ENCODE measurements at regions not wholly inside any gene's neighbourhood (a gene's known extent, or its start where the extent isn't known, plus 50 kb on each side); places are given as distances from the start of the nearest gene placed in this dataset.

GRCh38 chr1:239719642-239720258 is 333.4 kb downstream of the CHRM3 start:
- WGBS, 3 donors = 87 to 88% (median 87%) methylated on average over 11 of the region's 11 CpGs
- H3K27ac ChIP-seq = no peak overlapping the region
- TF ChIP-seq EP300 (IDR thresholded peaks at IDR 0.05) = no peak
- TF ChIP-seq CTCF (IDR thresholded peaks at IDR 0.05) = no peak
- no peak for TF ChIP-seq POLR2A (IDR thresholded peaks at IDR 0.05)
- no peaks in the 10 kb centered on the region for H3K27me3 ChIP-seq
- H3K9me3 ChIP-seq = no peaks in the 10 kb centered on the region
- intact Hi-C loops (cut with DNase I) = no loop called here
- no peak overlapping the region for H3K4me3 ChIP-seq
- DNase-seq = no peak
- H3K4me1 ChIP-seq (ENCODE audit: insufficient read depth) = no peaks in the 10 kb centered on the region
- H3K36me3 ChIP-seq = no peaks in the 10 kb centered on the region

DNA sequence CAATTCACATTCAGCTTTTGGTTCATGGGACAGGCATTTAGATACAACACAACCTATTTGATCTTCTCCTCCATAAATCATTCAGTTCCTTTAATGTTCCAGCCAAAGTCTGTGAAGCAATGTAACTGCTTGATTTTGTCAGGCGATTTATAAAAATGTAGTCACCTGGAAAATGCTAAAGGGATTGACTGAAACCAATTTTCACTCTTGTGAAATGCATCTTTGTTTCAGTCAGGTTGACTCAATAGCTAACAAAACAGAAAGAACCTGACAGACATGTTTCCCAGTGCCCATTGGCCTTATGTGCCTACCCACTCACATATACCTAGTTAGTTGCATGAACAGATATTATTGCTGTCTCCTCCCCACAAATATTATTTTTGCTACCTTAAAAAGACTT is 335.7 kb downstream of the CHRM3 start:
- 91 to 99% (median 98%) methylated on average over 1 of the region's 1 CpG for WGBS, 3 donors
- H3K4me1 ChIP-seq (ENCODE audit: insufficient read depth) = no peaks in the 10 kb centered on the region

DNA sequence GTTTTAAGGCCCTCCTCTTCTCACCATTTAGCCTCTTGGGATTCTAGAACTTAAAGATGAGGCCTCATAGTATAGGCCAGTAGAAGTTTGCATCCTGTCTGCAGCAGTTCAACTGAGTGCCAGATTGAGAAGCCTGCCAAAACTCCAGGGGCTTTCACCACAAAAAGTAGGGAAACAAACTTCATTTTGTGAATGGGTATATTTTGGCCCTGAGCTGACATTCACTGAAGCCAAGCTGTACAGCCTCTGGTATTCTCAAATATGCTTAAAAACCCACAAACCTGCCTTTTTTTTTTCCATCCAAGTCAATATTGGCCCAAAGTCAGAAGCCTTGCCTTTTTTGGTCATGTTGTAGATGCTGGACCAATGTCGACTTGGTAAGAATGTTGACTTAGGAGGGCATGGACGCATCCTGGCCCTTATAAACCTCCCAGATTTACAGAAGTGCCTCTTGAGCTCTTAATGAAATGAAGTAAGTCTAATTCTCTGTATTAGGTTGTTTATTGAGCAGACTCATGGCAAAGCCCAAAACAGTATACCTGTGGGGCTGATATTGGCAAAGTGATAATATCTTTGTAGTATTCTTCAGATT is 337.5 kb downstream of the CHRM3 start:
- DNase-seq = no peak
- TF ChIP-seq EP300 (IDR thresholded peaks at IDR 0.05) = no peak
- WGBS, 3 donors = 61 to 79% (median 72%) methylated on average over 2 of the region's 2 CpGs
- no peak overlapping the region for H3K27ac ChIP-seq
- no peak overlapping the region for H3K4me3 ChIP-seq
- intact Hi-C loops (cut with DNase I) = no loop called here
- no peaks in the 10 kb centered on the region for H3K4me1 ChIP-seq (ENCODE audit: insufficient read depth)
- no peaks in the 10 kb centered on the region for H3K27me3 ChIP-seq
- no peaks in the 10 kb centered on the region for H3K9me3 ChIP-seq
- H3K36me3 ChIP-seq = no peaks in the 10 kb centered on the region

More for the DNA sequence above, 335.7 kb downstream of the CHRM3 start:
- H3K27ac ChIP-seq = no peak overlapping the region
- TF ChIP-seq CTCF (IDR thresholded peaks at IDR 0.05) (no peak), POLR2A (IDR thresholded peaks at IDR 0.05) (no peak), EP300 (IDR thresholded peaks at IDR 0.05) (no peak)
- intact Hi-C loops (cut with DNase I) = no loop called here
- no peak for DNase-seq
- no peaks in the 10 kb centered on the region for H3K36me3 ChIP-seq
- no peaks in the 10 kb centered on the region for H3K27me3 ChIP-seq
- no peak overlapping the region for H3K4me3 ChIP-seq
- H3K9me3 ChIP-seq = no peaks in the 10 kb centered on the region

GRCh38 chr1:239725371-239725770 is 339.0 kb downstream of the CHRM3 start:
- intact Hi-C loops (cut with DNase I) = no loop called here
- Histone ChIP-seq H3K4me1 (ENCODE audit: insufficient read depth) (no peaks in the 10 kb centered on the region), H3K36me3 (no peaks in the 10 kb centered on the region), H3K27me3 (no peaks in the 10 kb centered on the region), H3K9me3 (no peaks in the 10 kb centered on the region), H3K4me3 (no peak overlapping the region), H3K27ac (no peak overlapping the region)
- no peak for TF ChIP-seq EP300 (IDR thresholded peaks at IDR 0.05)
- TF ChIP-seq POLR2A (IDR thresholded peaks at IDR 0.05) = no peak
- TF ChIP-seq CTCF (IDR thresholded peaks at IDR 0.05) = no peak
- DNase-seq = no peak
- WGBS, 3 donors = 67 to 74% (median 69%) methylated on average over 6 of the region's 6 CpGs

- TF ChIP-seq EP300 (IDR thresholded peaks at IDR 0.05) = no peak
- TF ChIP-seq CTCF (IDR thresholded peaks at IDR 0.05) = no peak
- no peak for TF ChIP-seq POLR2A (IDR thresholded peaks at IDR 0.05)
- H3K4me3 ChIP-seq = no peak overlapping the region
- no peaks in the 10 kb centered on the region for H3K4me1 ChIP-seq (ENCODE audit: insufficient read depth)
- intact Hi-C loops (cut with DNase I) = no loop called here
- WGBS, 3 donors = 88 to 92% (median 89%) methylated on average over 5 of the region's 5 CpGs
- no peak for DNase-seq
- no peaks in the 10 kb centered on the region for H3K36me3 ChIP-seq
- H3K9me3 ChIP-seq = no peaks in the 10 kb centered on the region
- H3K27ac ChIP-seq = no peak overlapping the region
- H3K27me3 ChIP-seq = no peaks in the 10 kb centered on the region
These were observed 339.6 kb downstream of the CHRM3 start for GRCh38 chr1:239725933-239726332.

All from ovary (tissue), 7 donors.